M059J (cell line): ENCODE measurements at regions not wholly inside any gene's neighbourhood (a gene's known extent, or its start where the extent isn't known, plus 50 kb on each side); places are given as distances from the start of the nearest gene placed in this dataset.

Experiments used
- DNase-seq: peaks from one replicate; pipeline ENCODE4 v3.0.0-alpha.2; 2012; ENCODE audit warnings: low read depth

DNA sequence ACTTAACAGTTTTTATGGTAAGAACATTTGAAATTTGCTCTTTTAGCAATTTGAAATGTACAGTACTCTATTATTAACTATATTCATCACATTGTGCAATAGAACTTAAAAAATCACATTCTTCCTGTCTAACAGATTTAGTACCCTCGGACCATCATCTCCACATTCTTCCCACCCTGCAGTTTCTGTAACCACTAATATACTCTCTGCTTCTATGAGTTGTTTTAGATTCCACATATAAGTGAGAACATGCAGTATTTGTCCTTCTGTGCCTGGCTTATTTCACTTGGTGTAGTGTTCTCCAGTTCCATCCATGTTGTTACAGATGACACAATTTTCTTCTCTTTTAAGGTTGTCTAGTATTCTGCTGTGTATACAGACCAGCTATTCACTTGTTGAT, 88.9 kb upstream of the SEC61G start:
- DNase-seq = no peak

DNA sequence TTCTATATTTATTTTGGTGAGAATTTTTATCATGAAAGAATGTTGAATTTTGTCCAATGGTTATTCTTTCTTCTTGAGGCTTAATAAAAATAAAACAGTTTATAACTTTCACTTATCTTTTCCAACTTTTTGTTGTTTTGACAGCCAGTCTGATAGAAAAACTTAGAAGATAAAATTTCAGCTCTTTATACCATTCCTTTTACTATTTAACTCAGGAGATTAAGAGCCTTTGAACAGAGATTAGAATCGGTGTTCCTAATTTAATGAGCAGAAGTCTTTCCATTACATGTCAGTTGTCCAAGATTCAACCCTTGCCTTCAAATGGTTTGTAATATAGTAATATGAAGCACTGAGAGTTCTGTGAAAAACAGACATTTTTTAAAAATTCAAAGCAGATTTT, 97.8 kb upstream of the SEC61G start:
- DNase-seq = no peak

DNA sequence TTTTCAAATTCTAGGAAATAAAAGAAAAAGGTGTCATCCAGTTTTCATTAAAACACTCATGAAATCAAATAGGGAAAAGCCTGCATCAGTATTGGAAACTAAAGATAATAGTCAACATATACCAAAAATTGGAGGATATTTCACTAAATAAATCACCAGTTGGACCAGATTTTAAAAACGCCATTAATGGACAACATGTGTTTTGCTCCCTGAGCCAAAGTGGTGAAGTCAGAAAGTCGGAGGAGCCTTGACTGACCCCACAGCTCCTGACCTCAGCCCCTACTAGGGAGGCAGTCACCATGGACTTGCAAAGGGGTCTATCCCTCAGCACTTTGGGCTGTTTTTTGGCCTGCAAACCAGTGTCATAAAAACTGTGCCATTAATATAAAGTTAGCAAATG, 98.3 kb upstream of the SEC61G start:
- no peak for DNase-seq

DNA sequence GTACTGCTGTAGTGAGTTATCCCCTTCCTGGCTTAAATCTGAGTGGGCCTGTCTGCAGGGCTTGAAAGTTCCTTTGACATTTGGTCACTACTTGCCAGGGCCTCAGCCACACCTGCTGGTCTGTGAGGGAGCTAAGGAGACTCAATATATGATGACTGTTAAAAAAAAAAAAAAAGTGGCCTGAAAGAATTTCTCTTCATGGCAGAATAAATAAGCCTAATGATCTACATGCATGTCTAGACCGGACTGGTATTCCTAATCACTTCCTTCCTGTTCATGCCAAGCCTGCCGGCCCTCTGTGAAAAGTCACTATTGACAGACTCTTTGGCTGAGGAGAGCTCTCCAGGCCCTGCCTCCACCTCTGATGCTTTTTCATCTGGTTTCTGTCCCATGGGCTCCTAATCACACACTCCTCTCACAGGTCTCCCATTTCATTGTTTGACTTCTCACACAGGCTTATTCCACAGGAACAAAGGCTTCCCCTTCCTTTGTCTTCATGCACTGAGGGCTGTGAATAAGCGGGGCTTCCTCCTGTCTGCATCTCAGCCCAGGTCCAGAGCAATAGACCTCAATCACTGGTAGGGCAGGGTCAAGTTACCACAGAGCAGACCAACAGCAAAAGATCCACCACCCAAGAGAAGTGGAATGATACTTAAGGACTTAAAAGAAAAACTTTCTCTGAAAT, 99.1 kb upstream of the SEC61G start:
- DNase-seq = no peak

DNA sequence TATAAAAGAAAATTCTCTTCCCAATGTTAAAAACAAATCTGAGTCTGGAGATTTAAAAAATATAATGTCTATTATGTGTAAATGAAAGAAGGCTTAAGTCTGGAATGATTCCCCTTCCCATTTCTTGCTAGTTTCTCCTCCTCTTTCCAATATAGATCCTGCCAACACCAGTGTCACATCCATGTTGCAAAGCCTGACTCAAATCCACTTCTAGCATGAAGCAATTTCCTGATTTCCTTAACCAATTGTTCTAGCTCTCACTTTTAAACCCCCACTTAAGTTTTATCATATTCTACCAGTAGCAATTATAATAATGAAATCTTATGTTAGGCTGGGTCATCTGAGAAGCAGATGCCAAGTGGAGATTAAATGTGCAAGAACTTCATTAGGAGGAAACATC, 100.1 kb upstream of the SEC61G start:
- DNase-seq = no peak

DNA sequence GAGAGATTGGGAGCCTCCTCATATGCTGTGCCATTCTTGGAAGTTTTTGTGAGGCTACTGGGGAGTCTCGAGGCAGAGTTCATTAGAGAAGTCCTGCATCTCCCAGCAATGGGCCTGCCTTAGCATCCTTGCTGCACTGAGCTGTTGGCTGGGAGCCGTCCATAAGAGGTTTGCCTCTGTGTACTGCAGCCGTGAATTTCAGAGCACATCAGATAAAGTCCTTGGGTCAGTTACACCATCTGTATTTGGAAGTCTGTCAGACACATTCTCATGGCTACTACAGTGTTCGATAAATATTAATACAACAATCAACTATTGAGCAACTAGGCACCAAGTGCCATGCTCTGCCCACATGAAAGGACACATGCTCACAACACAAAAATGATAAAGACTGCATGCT, 100.5 kb upstream of the SEC61G start:
- no peak for DNase-seq

DNA sequence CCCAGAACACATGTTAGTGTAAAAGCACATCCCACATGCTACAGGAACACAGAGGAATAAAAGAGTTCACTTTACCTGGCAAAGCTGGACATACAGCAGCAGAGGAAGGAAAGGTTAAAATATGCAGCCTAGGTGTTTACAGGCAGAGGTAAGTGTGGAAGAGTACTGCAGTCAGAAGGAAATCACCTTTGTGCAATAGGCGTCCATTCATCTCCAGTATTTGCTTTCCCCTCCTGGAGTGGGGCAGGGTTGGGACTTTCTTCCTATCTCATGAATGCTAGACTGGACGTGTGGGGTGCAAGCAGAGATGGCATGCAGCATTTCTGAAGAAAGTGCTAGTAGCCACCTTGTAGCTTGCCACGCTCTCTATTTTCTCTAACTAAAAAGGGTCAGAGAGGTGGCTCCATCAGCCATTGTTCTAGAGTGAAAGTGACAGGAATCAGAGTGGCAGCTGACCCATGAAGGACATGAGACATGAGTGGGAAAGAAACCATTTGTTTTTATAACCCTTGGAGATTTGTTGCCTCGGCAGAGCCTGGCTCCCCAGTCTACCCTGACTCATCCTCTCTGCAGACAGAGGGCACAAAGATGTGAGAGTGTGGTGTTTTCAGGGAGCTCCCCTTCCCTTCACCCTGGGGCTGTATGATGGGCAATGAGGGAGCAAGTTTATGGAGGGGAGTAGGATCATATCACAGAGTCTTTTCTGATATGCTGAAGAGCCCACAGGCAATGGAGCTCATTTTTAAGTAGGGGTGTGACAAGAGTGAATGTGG, 101.2 kb upstream of the SEC61G start:
- DNase-seq = peak; percentile 63

DNA sequence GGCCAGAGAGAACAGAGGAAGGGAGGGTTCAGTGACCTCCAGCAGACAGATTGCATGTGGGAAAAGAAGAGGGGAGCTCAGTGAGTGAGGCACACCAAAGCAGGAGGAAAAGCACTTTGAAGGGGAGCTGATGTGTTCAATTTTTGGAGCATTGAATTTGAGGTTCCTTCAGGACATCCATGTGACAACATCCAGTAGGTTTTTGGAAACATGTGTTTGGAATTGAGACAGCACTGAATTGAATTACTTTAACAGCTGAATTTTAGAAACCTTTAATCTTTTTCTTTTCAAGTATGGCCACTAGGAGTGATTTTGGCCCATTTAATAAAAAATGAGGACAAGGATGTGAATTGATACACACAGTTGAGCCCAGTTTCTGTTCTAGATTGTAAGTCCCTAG, 101.8 kb upstream of the SEC61G start:
- no peak for DNase-seq

DNA sequence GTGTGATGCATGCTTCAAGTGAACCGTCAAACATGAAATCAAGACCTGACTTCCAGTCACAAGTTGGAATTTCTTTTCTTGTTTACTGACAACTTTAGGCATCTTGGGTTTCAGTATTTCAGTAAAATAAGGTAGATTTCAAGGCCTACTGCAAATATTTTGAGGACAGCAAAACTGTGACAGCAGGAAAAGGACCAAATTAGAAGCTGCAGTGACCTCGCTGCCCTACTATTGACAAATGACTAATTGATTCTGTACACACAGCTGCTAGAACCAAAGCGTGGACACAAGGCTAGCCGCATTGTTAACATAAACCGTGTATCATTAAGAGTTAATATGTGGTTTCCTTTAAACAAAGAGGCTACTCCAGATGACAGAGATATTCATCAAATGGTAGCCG, 105.7 kb upstream of the SEC61G start:
- DNase-seq = no peak

DNA sequence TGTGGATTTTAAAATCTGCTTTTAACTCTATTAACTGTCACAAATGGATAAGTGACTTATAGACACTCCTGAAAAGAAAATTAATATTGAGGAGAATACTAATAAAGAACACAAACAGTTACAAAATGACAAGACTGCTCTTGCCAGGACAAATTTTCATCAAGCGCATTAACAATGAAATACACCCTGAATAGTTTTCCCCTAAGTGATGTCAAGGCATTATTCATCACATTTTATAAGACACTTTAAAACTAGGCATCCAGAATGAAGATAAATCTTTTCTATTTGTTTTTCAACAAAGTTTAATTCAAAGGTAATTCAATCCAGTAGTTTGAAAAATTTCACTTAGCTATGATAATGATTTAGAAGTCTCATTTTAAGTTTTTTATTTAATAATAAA, 110.5 kb upstream of the SEC61G start:
- DNase-seq = no peak

DNA sequence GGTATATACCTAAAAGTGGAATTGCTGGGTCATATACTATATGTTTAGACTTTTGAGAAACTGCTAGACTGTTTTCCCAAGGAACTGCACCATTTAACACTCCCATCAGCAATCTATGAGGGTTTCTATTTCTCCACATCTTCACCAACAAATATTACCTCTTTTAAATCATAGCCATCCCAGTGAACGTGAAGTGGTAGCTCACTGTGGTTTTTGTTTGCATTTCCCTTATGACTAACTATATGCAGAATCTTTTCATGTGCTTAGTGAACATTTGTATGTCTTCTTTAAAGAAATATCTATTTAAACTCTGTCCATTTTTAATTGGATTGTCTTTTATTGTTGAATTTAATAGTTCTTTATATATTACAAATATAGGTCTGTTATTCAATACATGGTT, 115.8 kb upstream of the SEC61G start:
- no peak for DNase-seq

DNA sequence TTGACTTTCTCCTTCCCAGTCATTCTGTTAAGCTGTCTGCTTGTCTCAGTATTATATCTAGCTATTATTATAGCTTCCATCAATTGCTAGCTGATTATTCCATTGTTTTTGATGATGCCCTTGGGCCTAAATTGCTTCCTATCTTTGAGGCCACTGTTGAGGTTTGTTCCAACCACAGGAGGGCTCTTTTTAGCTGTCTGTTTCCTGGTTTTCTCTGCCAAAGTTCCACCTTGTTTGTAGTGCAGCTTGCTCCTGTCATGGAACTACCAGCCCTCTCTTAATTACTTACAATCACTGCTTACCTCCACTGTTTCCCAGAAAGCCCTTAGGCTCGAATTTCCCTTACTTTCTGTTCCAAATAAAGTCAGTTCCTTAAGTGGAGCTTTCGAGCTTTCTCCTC, 118.7 kb upstream of the SEC61G start:
- DNase-seq = peak; percentile 57

DNA sequence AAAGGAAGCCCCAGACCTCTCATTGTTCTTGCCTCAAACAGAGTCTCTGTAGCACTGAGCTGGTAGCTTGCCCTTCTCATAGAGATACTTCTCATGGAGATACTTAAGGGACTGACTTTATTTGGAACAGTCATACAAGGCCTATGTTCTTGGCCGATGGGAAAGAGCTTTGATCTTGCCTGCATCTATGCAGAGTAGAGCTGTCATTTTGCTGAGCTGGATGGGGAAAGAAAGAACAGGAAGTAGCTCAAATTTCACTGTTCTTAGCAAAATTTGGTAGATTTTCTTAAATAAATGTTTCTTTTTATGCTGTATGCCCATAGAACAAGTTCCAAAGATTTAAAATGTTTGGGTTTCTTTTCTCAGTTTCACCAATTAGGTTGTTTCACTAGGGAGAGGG, 119.3 kb upstream of the SEC61G start:
- DNase-seq = no peak

DNA sequence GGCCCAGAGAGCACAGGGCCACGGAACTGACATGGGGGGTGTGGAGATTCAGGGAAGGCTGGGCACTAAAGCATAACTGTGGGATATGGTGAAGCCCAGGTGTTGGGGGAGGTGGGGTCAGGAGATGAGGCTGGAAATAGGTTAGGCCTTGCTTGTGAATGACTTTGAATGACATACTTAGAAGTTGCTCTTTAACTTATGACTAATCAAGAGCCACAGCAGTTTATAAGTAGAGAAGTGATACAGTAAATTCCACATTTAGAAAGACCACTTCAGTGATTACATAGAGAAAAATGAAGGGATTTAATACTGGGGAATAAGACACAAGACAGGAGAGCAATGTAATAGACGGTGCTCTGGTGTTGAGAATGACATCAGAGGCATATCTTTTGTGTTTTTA, 120.8 kb upstream of the SEC61G start:
- DNase-seq = no peak

DNA sequence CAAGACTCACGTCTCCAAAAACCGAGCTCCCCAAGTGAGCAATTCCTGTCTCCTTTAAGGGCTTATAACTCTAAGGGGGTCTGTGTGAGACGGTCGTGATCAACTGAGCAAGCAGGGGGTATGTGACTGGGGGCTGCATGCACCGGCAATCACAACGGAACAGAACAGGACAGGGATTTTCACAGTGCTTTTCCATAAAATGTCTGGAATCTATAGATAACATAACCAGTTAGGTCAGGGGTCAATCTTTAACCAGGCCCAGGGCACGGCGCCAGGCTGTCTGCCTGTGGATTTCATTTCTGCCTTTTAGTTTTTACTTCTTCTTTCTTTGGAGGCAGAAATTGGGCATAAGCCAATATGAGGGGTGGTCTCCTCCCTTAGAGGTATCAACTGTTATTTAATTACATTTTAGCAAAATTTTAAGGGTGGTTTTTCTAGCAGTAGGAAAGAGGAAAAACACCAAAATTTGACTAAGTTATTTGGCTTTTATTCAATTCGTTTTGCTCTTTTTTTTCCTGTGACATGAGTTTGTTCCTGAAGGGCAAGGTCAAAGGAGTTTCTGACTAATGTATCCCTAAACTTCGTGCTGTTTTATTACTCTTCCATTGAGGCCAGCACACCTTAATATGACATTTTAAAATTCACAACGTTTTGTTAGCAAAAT, 121.4 kb upstream of the SEC61G start:
- DNase-seq = no peak

DNA sequence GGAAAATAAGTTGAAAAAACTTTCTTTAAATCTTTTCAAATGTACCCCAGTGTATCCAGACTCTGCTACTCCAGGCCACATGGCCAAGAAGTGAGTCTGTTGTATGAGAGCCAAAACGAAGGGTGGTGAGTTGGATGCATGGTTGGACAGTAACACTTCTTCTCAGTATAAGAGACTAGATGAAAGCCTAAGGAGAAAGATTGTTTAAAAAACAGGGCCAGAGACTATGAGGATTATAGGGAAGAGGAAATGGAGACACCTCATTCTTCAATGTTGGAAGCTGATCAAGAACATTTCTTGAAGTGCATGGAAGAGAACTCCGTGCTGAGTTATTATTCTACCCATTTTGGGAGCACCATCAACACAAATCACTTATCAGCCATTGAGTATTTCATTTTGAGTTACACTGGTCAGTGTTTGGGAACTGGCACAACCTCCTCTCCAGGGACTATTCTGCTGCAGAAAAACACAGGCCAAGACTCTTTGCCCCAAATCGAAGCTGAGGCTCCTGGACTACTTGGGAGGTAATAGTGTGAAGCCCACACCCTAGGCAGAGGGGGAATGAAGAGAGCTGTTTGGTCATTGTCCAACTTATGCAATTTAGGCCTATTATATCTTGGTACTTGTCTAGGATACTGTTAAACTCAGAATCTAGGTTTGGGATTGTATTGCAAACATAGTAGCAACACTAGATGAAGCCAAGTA, 123.0 kb upstream of the SEC61G start:
- DNase-seq = no peak

DNA sequence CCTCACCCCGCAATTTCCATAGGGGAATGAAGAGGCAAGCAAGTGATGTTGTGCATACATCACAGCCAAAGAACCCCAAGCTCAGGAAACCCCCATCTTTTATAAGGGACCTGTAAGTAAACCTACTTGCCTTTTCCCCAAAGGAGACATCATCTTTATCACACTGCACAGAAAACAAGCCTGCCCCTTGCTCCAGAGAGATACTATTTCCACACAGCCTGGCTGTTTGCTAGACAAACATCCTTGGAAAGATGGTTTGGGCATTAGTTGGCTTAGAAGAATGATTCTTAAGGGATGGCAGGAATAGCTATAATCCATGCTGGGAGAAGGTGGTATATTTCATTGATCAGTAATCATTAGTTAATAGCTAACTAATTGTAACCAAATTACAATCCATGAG, 123.7 kb upstream of the SEC61G start:
- DNase-seq = no peak

DNA sequence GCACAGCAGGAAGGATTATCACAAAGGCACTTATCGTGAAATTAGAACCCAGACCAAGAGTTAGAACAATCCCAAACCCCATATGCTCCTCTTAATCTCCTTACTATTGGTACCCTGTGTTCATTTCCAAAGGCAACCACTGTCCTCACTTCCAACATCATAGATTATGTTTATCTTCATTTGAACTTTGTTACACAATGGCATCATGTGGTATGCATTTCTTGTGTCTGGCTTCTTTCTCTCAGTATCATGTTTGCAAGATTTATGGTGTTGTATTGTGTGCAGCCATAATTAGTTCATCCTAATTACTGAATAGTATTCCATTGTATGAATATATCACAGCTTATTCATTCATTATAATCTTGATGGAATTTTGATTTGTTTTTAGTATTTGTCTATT, 124.6 kb upstream of the SEC61G start:
- DNase-seq = no peak

DNA sequence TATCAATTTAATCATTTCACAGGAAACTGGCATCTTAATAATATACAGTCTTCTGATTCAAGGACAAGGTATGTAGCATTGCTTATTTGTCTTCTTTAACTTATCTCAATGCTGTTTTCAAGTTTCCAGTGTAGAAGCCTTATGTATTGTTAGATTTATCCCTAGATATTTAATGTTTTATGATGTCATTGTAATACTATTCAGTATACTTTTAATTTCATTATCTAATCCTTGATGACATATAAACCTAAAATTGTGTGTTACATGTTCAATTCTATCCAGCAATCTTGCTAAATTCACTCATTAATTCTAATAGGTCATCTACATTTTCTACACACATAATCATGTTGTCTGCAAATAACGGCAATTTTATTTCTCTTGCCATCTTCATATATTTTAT, 126.3 kb upstream of the SEC61G start:
- DNase-seq = no peak

DNA sequence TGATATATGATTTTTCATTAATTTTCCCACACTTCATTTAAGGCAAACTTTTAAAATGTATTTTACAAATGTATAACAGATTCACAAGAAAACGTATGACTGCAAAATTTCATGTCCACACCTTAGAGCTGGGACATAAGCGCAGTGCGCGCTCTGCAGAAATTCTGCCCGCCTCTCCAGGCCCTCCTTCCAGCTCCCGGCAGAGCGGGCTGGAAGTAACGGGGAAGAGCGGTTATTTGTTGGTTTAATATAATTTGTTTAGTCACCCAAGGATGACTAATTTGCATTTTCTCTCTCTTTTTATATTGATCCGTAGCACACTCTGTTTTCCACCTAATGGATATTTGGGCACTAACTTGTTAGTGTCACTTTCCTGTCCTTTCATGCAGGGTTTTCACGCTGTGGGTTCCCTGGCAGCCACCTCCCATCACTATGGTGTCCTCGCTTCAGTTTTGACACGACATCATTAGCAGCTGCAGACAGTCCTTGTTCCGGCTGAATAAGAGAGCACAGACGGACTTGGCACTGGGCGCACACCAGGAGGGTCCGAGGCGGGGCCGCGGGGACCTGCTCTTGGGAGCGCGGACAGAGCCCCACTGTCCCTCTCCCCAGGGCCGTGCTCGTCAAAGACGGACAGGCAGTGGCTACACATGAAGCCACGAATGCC, 129.2 kb upstream of the SEC61G start:
- DNase-seq = peak; percentile 21

DNA sequence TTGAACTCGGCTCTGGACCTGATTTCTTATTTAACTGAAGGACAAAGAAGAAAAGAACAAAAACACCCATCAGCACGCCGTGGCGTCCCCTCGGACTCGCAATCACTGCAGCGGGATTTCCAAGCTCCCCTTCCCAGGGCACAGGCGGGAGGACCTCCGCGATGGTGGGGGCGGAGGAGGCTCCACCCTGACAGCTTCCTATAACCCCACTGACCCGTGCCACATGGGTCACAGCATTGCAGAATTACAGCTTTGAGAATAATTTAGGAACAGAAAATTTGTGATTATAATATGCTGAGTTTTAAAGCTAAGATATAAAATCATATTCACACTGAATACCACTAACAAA, 129.7 kb upstream of the SEC61G start:
- no peak for DNase-seq

DNA sequence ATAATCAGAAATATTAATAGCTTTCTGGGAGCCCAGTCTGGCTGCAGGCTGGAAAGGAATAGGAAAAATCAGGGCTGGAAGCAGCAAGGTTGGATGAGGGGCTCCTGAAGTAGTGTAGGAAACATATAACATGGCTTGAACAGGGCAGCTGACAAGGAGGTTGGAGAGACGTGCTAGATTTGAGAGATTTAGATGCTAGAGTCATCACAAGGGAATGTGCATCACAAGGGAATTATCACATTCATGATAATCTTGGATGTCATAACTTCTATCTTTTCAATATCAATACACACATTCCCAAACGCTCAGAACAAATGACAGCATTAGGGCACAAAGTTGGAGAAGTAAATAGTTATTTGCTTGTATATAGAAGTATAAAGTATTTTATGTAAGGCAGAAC, 120.9 kb upstream of the EGFR start:
- no peak for DNase-seq
